SK-N-MC (cell line): ENCODE measurements at regions not wholly inside any gene's neighbourhood (a gene's known extent, or its start where the extent isn't known, plus 50 kb on each side); places are given as distances from the start of the nearest gene placed in this dataset.
"Not testable (repeated sequence)": the region's sequence is repeated elsewhere in the genome, so short reads cannot be mapped to it uniquely, and the experiment has no call there.

Experiments
- DNase-seq: peaks from one replicate; pipeline ENCODE4 v3.0.0-alpha.2; 2011; ENCODE audit warnings: low read depth, low spot score
- H3K27ac ChIP-seq: fragments of 200-600 bp; sonication (generic); 2 replicates; pipeline ENCODE4 v1.5.1; 2016; ENCODE audit warnings: mixed run types
- H3K36me3 ChIP-seq: fragments of 200-600 bp; sonication (generic); 2 replicates; pipeline ENCODE4 v1.6.1; 2017; ENCODE audit warnings: antibody characterized with exemption, low read length, mixed read lengths; ENCODE audit not compliant: insufficient read depth
- H3K4me3 ChIP-seq: fragments of 200-600 bp; sonication (generic); 2 replicates; pipeline ENCODE4 v1.5.1; 2016
- H3K9ac ChIP-seq: fragments of 200-600 bp; sonication (generic); 2 replicates; pipeline ENCODE4 v1.8.0; 2017; ENCODE audit warnings: mixed run types, mixed read lengths; ENCODE audit not compliant: insufficient read length
- H3K9me3 ChIP-seq: fragments of 200-600 bp; sonication (generic); 2 replicates; pipeline ENCODE4 v1.6.1; 2017; ENCODE audit warnings: low read depth, mild to moderate bottlenecking, antibody characterized with exemption, low read length, moderate library complexity, mixed read lengths
- EZH2 ChIP-seq: fragments of 200-600 bp; sonication (generic); IDR thresholded peaks from one replicate; pipeline ENCODE4 v1.6.1; 2017; ENCODE audit warnings: antibody characterized with exemption
- FOXP2 ChIP-seq: optimal IDR thresholded peaks from 2 replicates; pipeline ENCODE3; 2011; ENCODE audit warnings: mild to moderate bottlenecking, moderate library complexity; ENCODE audit not compliant: insufficient read depth; ENCODE audit errors: extremely low read length, control extremely low read depth
- POLR2AphosphoS5 ChIP-seq: IDR thresholded peaks from 2 replicates; pipeline ENCODE4 v1.6.1; 2012; ENCODE audit warnings: mild to moderate bottlenecking, low read depth, low read length, borderline replicate concordance

DNA sequence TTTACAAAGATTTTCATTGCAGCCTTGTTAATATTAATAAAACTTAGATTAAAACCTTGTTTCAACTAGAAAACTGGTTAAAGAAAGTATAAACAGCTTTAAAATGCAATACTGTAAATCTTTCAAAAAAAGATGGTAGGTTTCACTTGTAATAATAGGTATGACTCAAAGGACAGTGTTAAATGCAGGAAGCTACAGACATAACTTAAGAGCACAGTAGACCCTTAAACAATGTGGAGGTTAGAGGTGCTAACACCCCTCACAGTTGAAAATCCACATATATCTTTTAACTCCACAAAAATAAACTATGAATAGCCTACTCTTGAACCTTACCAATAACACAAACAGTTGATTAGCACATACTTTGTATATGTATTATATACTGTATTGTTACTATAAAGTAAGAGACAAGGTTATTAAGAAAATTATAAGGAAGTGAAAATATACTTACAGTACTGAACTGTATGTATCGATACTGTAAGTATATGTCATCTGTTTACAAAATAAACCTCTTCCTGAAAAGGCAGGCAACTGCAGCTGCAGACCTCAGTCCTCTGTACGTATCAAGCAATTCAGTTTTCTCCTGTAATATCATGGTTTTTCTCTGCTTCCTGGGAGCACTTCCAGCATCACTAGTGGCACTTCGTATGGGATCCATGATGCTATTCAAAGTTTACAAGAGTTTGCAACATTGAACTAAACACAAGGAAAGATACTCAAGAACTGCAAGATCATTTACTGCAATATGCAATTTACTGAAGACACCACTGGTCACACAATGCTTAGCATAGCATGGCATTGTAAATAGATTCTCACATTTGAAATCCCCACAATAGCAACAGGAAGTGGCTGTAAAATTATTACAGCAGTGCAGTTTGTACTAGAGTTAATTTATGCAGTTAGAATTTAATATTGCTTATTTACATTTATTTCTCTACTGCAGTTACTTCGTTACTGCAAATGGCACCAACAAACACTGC, 610.5 kb upstream of the LRRTM4 start:
- peak overlapping the region; percentile 18 for H3K27ac ChIP-seq
- H3K4me3 ChIP-seq, result peak overlapping the region; percentile 19
- no peaks in the 10 kb centered on the region for H3K36me3 ChIP-seq
- TF ChIP-seq FOXP2 (no peak), POLR2AphosphoS5 (peak; percentile 24; the same call in 1 of the 2 replicates)
- H3K9ac ChIP-seq, result no peak overlapping the region
- H3K9me3 ChIP-seq, result no peaks in the 10 kb centered on the region
- peak; percentile 32 for DNase-seq

GRCh38 chr2:78145395-78145996, 623.3 kb upstream of the LRRTM4 start:
- Histone ChIP-seq H3K27ac (no peak overlapping the region), H3K9ac (no peak overlapping the region)

DNA sequence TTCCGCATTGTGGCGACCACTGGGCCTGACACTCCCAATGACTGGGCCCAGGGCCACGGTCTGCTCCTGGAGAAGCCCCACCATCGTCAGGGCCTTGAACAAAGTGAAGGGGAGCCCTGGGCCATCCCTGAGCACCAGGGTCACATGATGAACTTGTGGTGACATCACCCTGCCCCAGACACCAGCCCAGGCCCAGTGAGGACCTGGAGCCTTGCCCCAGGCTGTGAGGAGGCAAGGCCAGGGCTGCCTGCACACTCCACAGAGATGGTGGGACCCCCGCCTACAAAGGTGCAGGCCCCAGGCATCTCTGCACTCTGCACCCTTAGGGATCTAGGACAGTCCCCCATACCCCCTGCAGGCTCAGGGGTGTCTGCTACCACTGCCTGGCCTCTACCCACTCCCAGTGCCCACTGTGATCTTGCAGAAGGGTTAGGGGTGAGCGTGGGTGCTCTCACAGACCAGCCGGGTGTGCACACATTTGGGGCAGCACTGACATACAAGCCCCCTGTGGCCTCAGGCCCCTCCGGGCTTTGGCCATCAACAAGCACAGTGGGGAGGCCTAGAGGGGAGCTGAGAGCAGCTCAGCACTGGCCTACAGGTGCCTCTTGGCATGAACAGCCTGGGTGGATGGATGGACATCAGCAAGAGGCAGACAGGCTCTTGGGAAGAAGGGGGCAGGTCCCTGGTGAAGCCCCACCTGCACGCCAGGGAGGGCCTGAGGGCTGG, 624.0 kb upstream of the LRRTM4 start:
- DNase-seq, result no peak
- H3K27ac ChIP-seq, result no peak overlapping the region
- TF ChIP-seq FOXP2, result no peak
- TF ChIP-seq POLR2AphosphoS5, result no peak
- no peak for TF ChIP-seq EZH2
- H3K9me3 ChIP-seq, result no peaks in the 10 kb centered on the region
- no peaks in the 10 kb centered on the region for H3K36me3 ChIP-seq
- H3K4me3 ChIP-seq, result no peak overlapping the region
- H3K9ac ChIP-seq, result no peak overlapping the region

More at GRCh38 chr2:78145395-78145996, 623.3 kb upstream of the LRRTM4 start:
- TF ChIP-seq POLR2AphosphoS5, result no peak
- TF ChIP-seq EZH2, result no peak
- no peak for TF ChIP-seq FOXP2
- Histone ChIP-seq H3K36me3 (no peaks in the 10 kb centered on the region), H3K4me3 (no peak overlapping the region), H3K9me3 (no peaks in the 10 kb centered on the region)
- no peak for DNase-seq

DNA sequence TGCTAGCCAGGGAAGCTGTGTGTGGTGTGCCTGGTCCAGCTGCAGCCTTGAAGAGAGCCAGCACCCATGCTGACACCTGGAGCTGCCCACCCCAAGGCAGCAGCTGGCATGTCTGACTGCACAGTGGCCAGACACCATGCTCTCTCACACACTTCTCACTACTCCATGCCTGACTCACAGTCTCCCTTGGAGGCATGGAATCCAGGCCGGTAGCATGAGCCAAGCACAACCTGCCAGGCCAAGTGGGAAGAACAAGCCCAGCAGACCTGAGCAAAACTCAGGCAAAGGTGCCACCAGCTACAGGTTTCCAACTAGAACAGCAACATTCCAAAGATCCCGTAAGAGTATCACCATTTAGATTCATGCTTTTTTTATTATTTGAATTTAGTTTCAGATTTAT, 625.3 kb upstream of the LRRTM4 start:
- H3K36me3 ChIP-seq, result no peaks in the 10 kb centered on the region

DNA sequence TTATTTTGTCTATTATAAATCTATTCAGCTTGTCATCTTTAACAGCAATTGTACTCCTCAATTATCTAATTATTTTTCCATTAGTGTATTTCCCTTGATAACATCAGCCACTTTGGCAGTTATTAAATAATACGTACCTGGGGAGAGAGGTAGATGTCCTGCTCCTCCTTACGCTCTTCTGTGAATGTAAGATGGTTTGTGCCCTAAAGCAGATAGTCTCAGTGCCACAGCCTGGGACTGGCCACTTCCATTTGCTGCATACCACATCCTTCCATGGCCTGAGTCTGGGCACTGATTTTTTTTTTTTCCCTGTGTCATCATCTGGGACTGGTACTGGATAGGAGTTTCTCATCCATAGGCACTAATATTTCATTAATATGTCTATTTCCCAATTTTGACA, 632.4 kb upstream of the LRRTM4 start:
- Histone ChIP-seq H3K27ac (no peak overlapping the region), H3K9me3 (no peaks in the 10 kb centered on the region), H3K4me3 (no peak overlapping the region), H3K9ac (no peak overlapping the region), H3K36me3 (no peaks in the 10 kb centered on the region)
- no peak for DNase-seq
- TF ChIP-seq EZH2, result no peak
- TF ChIP-seq FOXP2, result no peak
- no peak for TF ChIP-seq POLR2AphosphoS5

More for the DNA sequence above, 625.3 kb upstream of the LRRTM4 start:
- Histone ChIP-seq H3K9ac (no peak overlapping the region), H3K27ac (no peak overlapping the region), H3K9me3 (no peaks in the 10 kb centered on the region), H3K4me3 (no peak overlapping the region)
- no peak for TF ChIP-seq POLR2AphosphoS5
- no peak for TF ChIP-seq FOXP2
- TF ChIP-seq EZH2, result no peak
- DNase-seq, result no peak

DNA sequence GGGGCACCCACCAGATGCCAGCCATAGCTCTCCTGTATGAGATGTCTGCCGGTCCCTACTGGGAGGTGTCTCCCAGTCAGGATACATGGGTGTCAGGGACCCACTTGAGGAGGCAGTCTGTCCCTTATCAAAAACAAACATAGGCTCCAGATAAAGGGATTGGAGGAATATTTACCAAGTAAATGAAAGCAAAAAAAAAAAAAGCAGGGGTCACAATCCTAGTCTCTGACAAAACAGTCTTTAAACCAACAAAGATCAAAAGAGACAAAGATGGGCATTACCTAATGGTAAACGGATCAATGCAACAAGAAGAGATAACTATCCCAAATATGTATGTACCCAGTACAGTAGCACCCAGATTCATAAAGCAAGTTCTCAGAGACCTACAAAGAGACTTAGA, 640.0 kb upstream of the LRRTM4 start:
- Histone ChIP-seq H3K36me3 (no peaks in the 10 kb centered on the region), H3K9me3 (no peaks in the 10 kb centered on the region), H3K4me3 (no peak overlapping the region), H3K27ac (no peak overlapping the region), H3K9ac (no peak overlapping the region)
- no peak for DNase-seq
- TF ChIP-seq EZH2, result no peak
- TF ChIP-seq FOXP2, result no peak
- no peak for TF ChIP-seq POLR2AphosphoS5

- not testable (repeated sequence) for DNase-seq, H3K36me3 ChIP-seq, H3K9me3 ChIP-seq, H3K9ac ChIP-seq, H3K27ac ChIP-seq, H3K4me3 ChIP-seq
These were observed 650.0 kb upstream of the LRRTM4 start for GRCh38 chr2:78172157-78172556.

DNA sequence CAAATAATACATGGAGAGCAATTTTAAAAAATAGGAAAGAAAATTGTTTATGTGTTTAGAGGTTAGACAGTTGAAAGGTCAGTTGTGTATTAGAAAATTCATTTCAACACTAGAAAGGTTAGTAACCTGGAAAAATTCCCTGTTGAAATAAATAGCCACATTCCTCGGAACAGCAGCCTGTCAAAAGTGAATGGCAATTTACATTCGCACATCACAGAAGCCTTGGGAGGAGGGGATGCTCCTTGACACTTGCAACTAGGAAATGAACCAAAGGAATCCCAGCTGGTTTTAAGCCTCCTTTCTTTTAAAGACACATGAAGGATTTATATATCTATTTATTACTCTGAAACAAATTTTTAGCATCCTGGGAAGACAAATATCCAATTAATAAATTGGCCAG, 653.5 kb upstream of the LRRTM4 start:
- H3K27ac ChIP-seq, result no peak overlapping the region
- H3K9ac ChIP-seq, result no peak overlapping the region
- H3K36me3 ChIP-seq, result no peaks in the 10 kb centered on the region
- TF ChIP-seq POLR2AphosphoS5, result no peak
- no peak for TF ChIP-seq EZH2
- TF ChIP-seq FOXP2, result no peak
- H3K9me3 ChIP-seq, result no peaks in the 10 kb centered on the region
- DNase-seq, result no peak
- H3K4me3 ChIP-seq, result no peak overlapping the region
